OCI-LY7 (cell line): ENCODE measurements at regions not wholly inside any gene's neighbourhood (a gene's known extent, or its start where the extent isn't known, plus 50 kb on each side); places are given as distances from the start of the nearest gene placed in this dataset.

Source experiments
- BruUV-seq: library from RNA; stranded (reverse); fragments of 400-500 nt; replicated peaks from 2 replicates; lab custom pipeline; 2021; lab: Mats Ljungman, UMichigan
- CTCF ChIA-PET: fragments of 300-600 bp; sonication (Branson Sonifier 250); formaldehyde crosslinking; loops from one replicate; lab custom pipeline; 2022; ENCODE audit warnings: antibody characterized with exemption; ENCODE audit not compliant: unreplicated experiment; lab: Charles Lee
- POLR2A ChIA-PET: fragments of 300-600 bp; sonication (Branson Sonifier 250); formaldehyde crosslinking; loops from one replicate; lab custom pipeline; 2022; ENCODE audit warnings: antibody characterized with exemption; lab: Charles Lee
- DNase-seq: peaks from one replicate; pipeline ENCODE4 v3.0.0-alpha.2; 2015; ENCODE audit warnings: low spot score
- H2AFZ ChIP-seq: fragments of 200-600 bp; sonication (generic), shearing (Covaris generic); 2 replicates; pipeline ENCODE4 v1.6.1; 2014; ENCODE audit warnings: mild to moderate bottlenecking, antibody characterized with exemption, low read length, moderate library complexity
- H3K27ac ChIP-seq: fragments of 200-600 bp; sonication (generic); 2 replicates; pipeline ENCODE4 v1.5.1; 2014; ENCODE audit warnings: mixed run types, low read depth, mild to moderate bottlenecking, moderate library complexity, low read length, inconsistent platforms; ENCODE audit not compliant: poor library complexity, severe bottlenecking
- H3K36me3 ChIP-seq: fragments of 200-600 bp; sonication (generic); 2 replicates; pipeline ENCODE4 v1.6.1; 2014; ENCODE audit warnings: mild to moderate bottlenecking, antibody characterized with exemption, low read length, moderate library complexity, mixed read lengths; ENCODE audit not compliant: insufficient read depth
- H3K4me1 ChIP-seq: fragments of 200-600 bp; sonication (generic); 2 replicates; pipeline ENCODE4 v1.5.1; 2014; ENCODE audit warnings: mild to moderate bottlenecking, low read length; ENCODE audit not compliant: insufficient read depth, poor library complexity, severe bottlenecking
- H3K4me2 ChIP-seq: fragments of 200-600 bp; sonication (generic); 2 replicates; pipeline ENCODE4 v1.6.1; 2014; ENCODE audit warnings: mild to moderate bottlenecking, low read length
- H3K4me3 ChIP-seq: fragments of 200-600 bp; sonication (generic); 2 replicates; pipeline ENCODE4 v1.5.1; 2014; ENCODE audit warnings: mild to moderate bottlenecking, low read depth, low read length; ENCODE audit not compliant: poor library complexity, severe bottlenecking
- H3K79me2 ChIP-seq: fragments of 200-600 bp; sonication (generic); 2 replicates; pipeline ENCODE4 v1.6.1; 2016; ENCODE audit warnings: low read depth, mild to moderate bottlenecking, low read length, moderate library complexity, mixed read lengths; ENCODE audit not compliant: insufficient read depth
- H3K9me2 ChIP-seq: fragments of 200-600 bp; sonication (generic); 2 replicates; pipeline ENCODE4 v1.6.1; 2016; ENCODE audit warnings: mild to moderate bottlenecking, low read length, mixed read lengths; ENCODE audit not compliant: insufficient read depth
- H3K9me3 ChIP-seq: fragments of 200-600 bp; sonication (generic); 2 replicates; pipeline ENCODE4 v1.6.1; 2014; ENCODE audit warnings: mild to moderate bottlenecking, mixed run types, low read length, mixed read lengths
- H4K20me1 ChIP-seq: fragments of 200-600 bp; sonication (generic); 2 replicates; pipeline ENCODE4 v1.6.1; 2014; ENCODE audit warnings: mild to moderate bottlenecking, antibody characterized with exemption, low read length, moderate library complexity, mixed read lengths; ENCODE audit not compliant: insufficient read depth
- EZH2phosphoT487 ChIP-seq: fragments of 200-600 bp; sonication (generic); IDR thresholded peaks from 2 replicates; pipeline ENCODE4 v1.6.1; 2018; ENCODE audit warnings: low read depth, borderline replicate concordance, mild to moderate bottlenecking, mixed run types, antibody characterized with exemption, low read length, moderate library complexity, mixed read lengths
- intact Hi-C: fragments of 100-400 bp; cut with micrococcal nuclease; formaldehyde crosslinking; loops from one replicate; pipeline ENCODE4 v1.10.0; 2022; ENCODE audit not compliant: unreplicated experiment
- TF ChIP-seq, protein P1 (sequence below): fragments of 200-600 bp; sonication (generic); conservative IDR thresholded peaks from 2 replicates; pipeline ENCODE4 v1.5.1; 2014; ENCODE audit warnings: mild to moderate bottlenecking, antibody characterized with exemption, low read length, moderate library complexity, mixed read lengths

DNA sequence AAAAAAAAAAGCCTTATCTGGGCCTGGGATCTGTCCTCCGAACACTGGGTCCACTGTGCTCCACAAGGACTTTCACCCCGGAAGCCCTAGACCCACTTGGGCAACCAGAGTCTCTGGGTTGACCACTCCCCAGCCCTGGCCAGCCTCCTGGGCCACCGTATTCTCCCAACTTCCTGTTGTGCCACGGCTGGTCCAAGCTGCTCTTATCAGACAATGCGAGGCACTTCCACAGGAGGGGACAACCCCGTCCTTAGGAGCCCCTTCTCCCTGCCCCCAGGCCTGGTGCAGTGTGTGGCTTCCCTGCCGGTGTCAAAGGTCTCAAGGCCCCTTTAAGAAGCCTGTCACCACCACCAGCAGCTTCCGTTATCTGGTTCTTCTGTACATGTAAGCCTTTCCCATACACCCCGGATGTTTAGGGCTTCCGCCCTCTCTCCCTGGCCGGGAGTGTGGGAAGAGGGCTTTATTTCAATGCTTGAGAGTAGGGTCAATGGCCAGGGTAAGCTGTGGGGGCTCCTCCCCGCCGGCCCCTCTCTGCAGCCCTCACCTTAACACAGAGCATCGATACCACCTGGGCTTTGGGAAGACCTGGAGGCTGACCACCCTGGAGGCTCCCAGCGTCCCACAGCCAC lies 313.0 kb downstream of the SEC14L1 start:
- Histone ChIP-seq H3K4me1 (peaks cover 69% of the 10 kb centered on the region), H3K36me3 (peaks cover 77% of the 10 kb centered on the region), H2AFZ (no peak overlapping the region), H3K27ac (peak overlapping the region; percentile 95), H3K79me2 (peaks cover 99% of the 10 kb centered on the region), H3K9me3 (no peaks in the 10 kb centered on the region), H3K9me2 (no peaks in the 10 kb centered on the region), H4K20me1 (no peaks in the 10 kb centered on the region), H3K4me2 (peak overlapping the region; percentile 76), H3K4me3 (peak overlapping the region; percentile 76)
- ChIA-PET CTCF (interaction anchor here (1.1 to 1.9 kb wide), 2 partner anchors 13 to 24 kb away, joined by 4 to 5 read pairs; no protein-coding TSS in a partner anchor), POLR2A (interaction anchor here (0.7 to 6.7 kb wide), 12 partner anchors 8 to 131 kb away, joined by 3 to 99 read pairs (median 6); no protein-coding TSS in a partner anchor)
- TF ChIP-seq, protein P1, sequence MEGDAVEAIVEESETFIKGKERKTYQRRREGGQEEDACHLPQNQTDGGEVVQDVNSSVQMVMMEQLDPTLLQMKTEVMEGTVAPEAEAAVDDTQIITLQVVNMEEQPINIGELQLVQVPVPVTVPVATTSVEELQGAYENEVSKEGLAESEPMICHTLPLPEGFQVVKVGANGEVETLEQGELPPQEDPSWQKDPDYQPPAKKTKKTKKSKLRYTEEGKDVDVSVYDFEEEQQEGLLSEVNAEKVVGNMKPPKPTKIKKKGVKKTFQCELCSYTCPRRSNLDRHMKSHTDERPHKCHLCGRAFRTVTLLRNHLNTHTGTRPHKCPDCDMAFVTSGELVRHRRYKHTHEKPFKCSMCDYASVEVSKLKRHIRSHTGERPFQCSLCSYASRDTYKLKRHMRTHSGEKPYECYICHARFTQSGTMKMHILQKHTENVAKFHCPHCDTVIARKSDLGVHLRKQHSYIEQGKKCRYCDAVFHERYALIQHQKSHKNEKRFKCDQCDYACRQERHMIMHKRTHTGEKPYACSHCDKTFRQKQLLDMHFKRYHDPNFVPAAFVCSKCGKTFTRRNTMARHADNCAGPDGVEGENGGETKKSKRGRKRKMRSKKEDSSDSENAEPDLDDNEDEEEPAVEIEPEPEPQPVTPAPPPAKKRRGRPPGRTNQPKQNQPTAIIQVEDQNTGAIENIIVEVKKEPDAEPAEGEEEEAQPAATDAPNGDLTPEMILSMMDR: no peak
- TF ChIP-seq EZH2phosphoT487: no peak
- DNase-seq: peak; percentile 86
- BruUV-seq: no TSS peak
- intact Hi-C loops: loop anchor here (1.0 to 2.0 kb wide), 3 partner anchors 12 to 53 kb away; no protein-coding TSS in a partner anchor

DNA sequence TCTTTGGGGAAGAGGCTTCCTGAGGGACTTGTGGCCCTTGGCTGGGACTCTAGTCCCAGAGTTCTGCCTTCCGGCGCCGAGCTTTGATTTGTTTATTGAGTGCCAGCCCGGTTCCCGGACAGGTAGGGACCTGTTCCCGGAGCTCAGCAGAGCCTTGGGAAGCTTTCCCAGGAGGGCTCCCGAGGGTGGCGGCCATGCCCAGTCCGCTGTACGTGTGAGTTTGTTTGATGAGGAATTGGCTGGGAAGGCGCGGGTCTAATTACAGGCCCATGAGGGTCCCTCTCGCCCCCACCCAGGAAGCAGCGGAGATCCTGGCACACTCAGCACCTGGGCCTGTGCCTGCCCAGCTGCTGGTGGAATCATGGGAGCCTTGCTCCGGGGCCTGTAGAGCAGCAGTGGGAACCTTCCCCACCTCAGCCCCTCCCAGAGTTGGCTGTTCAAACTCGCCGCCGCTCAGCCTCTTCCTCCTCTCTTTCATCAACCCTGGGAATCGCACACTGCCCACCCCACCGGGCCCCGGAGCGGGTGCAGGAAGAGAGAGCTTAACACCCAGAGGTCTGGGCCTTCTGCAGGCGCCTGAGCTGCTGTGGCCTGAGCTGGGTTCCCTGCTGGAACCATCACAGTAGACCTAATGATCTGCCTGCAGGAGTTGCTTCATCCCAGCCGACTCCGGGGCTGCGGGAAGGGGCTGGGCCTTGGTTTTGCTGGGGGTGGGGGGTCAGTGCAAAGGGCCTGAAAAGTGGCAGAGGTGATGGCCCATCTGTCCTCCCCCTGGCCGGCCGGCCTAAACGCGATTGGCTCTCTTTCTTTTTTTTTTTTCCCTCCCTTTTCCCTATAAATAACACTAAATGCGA lies 313.7 kb downstream of the SEC14L1 start:
- BruUV-seq: no TSS peak
- ChIA-PET CTCF (interaction anchor here (0.8 to 1.9 kb wide), 2 partner anchors 14 to 25 kb away, joined by 5 to 6 read pairs; no protein-coding TSS in a partner anchor), POLR2A (interaction anchor here (0.9 to 6.7 kb wide), 15 partner anchors 8 to 312 kb away, joined by 3 to 99 read pairs (median 4); no protein-coding TSS in a partner anchor)
- Histone ChIP-seq H3K79me2 (peaks cover 100% of the 10 kb centered on the region), H3K9me2 (no peaks in the 10 kb centered on the region), H3K4me3 (peak overlapping the region; percentile 76), H3K9me3 (no peaks in the 10 kb centered on the region), H3K4me2 (peak overlapping the region; percentile 76), H2AFZ (no peak overlapping the region), H3K27ac (peak overlapping the region; percentile 95), H3K4me1 (peaks cover 69% of the 10 kb centered on the region), H4K20me1 (no peaks in the 10 kb centered on the region), H3K36me3 (peaks cover 84% of the 10 kb centered on the region)
- no peak for TF ChIP-seq EZH2phosphoT487
- TF ChIP-seq, protein P1: no peak
- DNase-seq: peak; percentile 65
- intact Hi-C loops: no loop called here
